Fibroblast of pulmonary artery (primary cell): ENCODE measurements at regions not wholly inside any gene's neighbourhood (a gene's known extent, or its start where the extent isn't known, plus 50 kb on each side); places are given as distances from the start of the nearest gene placed in this dataset.

Source experiments
- DNase-seq: peaks from one replicate; pipeline ENCODE4 v3.0.0-alpha.2; 2010; ENCODE audit warnings: low read depth
- H3K4me3 ChIP-seq: replicated peaks from 2 replicates; pipeline ENCODE4 v1.5.1; 2011; ENCODE audit warnings: low read depth, mild to moderate bottlenecking, control low read depth, low read length, moderate library complexity
- CTCF ChIP-seq: IDR thresholded peaks from 2 replicates; pipeline ENCODE4 v1.5.1; 2011; ENCODE audit warnings: mild to moderate bottlenecking, control low read depth, low read length, inconsistent platforms; ENCODE audit errors: missing control alignments

GRCh38 chr4:167424341-167425256 is 190.3 kb upstream of the SPOCK3 start:
- H3K4me3 ChIP-seq = no peak overlapping the region
- no peak for DNase-seq
- no peak for TF ChIP-seq CTCF

GRCh38 chr4:167428156-167428555 is 193.9 kb upstream of the SPOCK3 start:
- TF ChIP-seq CTCF = no peak
- DNase-seq = peak; percentile 11
- no peak overlapping the region for H3K4me3 ChIP-seq

- no peak for DNase-seq
- TF ChIP-seq CTCF = no peak
- no peak overlapping the region for H3K4me3 ChIP-seq
Measured at GRCh38 chr4:167431371-167431770, 197.1 kb upstream of the SPOCK3 start.

GRCh38 chr4:167435786-167436185 is 201.5 kb upstream of the SPOCK3 start:
- no peak for TF ChIP-seq CTCF
- no peak for DNase-seq
- H3K4me3 ChIP-seq = no peak overlapping the region

GRCh38 chr4:167443841-167444240 is 209.5 kb upstream of the SPOCK3 start:
- H3K4me3 ChIP-seq = no peak overlapping the region
- no peak for DNase-seq
- no peak for TF ChIP-seq CTCF

- no peak overlapping the region for H3K4me3 ChIP-seq
- TF ChIP-seq CTCF = no peak
- no peak for DNase-seq
Measured at GRCh38 chr4:167452922-167453430, 218.7 kb upstream of the SPOCK3 start.
